ENCODE measurements at regions not wholly inside any gene's neighbourhood (a gene's known extent, or its start where the extent isn't known, plus 50 kb on each side); places are given as distances from the start of the nearest gene placed in this dataset.

DNA sequence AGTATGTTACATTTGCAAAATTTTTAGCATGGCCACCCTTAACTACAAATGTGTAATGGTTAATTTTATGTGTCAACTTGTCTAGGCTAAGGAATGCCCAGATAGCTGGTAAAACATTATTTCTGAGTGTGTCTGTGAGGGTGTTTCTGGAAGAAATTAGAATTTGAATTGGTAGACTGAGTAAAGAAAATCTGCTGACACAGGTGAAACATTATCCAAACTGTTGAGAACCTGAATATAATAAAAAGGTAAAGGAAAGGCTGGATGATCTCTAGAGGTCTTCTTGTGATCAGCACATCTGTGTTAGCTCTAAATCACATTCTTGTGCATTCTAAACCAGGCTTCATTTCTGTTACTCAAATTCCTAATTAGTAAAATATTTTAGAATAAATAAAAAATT is 100.8 kb downstream of the UCHL5 start:
- TF ChIP-seq, protein P1, sequence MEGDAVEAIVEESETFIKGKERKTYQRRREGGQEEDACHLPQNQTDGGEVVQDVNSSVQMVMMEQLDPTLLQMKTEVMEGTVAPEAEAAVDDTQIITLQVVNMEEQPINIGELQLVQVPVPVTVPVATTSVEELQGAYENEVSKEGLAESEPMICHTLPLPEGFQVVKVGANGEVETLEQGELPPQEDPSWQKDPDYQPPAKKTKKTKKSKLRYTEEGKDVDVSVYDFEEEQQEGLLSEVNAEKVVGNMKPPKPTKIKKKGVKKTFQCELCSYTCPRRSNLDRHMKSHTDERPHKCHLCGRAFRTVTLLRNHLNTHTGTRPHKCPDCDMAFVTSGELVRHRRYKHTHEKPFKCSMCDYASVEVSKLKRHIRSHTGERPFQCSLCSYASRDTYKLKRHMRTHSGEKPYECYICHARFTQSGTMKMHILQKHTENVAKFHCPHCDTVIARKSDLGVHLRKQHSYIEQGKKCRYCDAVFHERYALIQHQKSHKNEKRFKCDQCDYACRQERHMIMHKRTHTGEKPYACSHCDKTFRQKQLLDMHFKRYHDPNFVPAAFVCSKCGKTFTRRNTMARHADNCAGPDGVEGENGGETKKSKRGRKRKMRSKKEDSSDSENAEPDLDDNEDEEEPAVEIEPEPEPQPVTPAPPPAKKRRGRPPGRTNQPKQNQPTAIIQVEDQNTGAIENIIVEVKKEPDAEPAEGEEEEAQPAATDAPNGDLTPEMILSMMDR (IDR thresholded peaks at IDR 0.05): no peak
- TF ChIP-seq EP300 (IDR thresholded peaks at IDR 0.05) (no peak), POLR2A (IDR thresholded peaks at IDR 0.05) (no peak), POLR2AphosphoS5 (IDR thresholded peaks at IDR 0.05) (no peak)

Data from upper lobe of left lung (tissue), 4 donors.